Neural progenitor cell (in vitro differentiated cells): ENCODE measurements at regions not wholly inside any gene's neighbourhood (a gene's known extent, or its start where the extent isn't known, plus 50 kb on each side); places are given as distances from the start of the nearest gene placed in this dataset.

Experiments used
- CTCF ChIP-seq: fragments of 200-600 bp; sonication (generic); IDR thresholded peaks from 2 replicates; pipeline ENCODE4 v1.5.1; 2017; ENCODE audit warnings: antibody characterized with exemption, mild to moderate bottlenecking
- EZH2 ChIP-seq: fragments of 200-600 bp; sonication (generic); IDR thresholded peaks from 2 replicates; pipeline ENCODE4 v1.6.1; 2017; ENCODE audit warnings: antibody characterized with exemption, mild to moderate bottlenecking, moderate library complexity

DNA sequence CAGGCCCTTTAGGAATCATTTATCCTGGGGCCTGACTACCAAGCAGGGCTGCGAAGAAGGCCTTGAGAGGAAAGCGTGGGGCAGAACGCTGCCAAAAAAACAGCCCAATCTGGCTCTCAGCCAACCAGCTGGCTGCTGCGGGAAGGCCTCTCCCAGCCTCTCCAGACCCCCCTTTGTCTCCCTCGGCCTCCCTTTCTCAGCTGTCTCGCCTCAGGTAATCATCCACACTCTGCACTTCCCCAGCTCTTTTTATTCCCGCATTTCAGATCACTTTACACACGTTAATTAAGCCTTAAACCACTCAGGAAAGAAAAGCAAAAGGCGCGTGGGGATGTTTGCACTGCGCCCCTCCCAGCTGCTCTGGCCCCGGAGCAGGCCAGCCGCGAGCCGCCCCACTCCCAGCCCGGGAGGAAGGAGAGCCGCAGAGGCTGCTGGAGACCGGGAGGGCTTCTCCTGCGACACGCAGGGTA lies 208.2 kb upstream of the FOXN3 start:
- no peak for TF ChIP-seq CTCF
- TF ChIP-seq EZH2, result no peak
